SK-N-SH treated with all-trans-retinoic acid at 6 μM for 48 hours (cell line): ENCODE measurements at regions not wholly inside any gene's neighbourhood (a gene's known extent, or its start where the extent isn't known, plus 50 kb on each side); places are given as distances from the start of the nearest gene placed in this dataset.

Source experiments
- RARB ChIP-seq: fragments of 250-450 bp; sonication (Bioruptor Pico); IDR thresholded peaks from 2 replicates; pipeline ENCODE4 v1.8.0; 2021; ENCODE audit warnings: mild to moderate bottlenecking, moderate library complexity
- TF ChIP-seq, protein P1 (sequence below): fragments of 250-450 bp; sonication (Bioruptor Pico); IDR thresholded peaks from 2 replicates; pipeline ENCODE4 v1.5.1; 2020; ENCODE audit warnings: low read depth, mild to moderate bottlenecking, moderate library complexity

- no peak for TF ChIP-seq RARB (CRISPR knock-in tag)
- TF ChIP-seq, protein P1, sequence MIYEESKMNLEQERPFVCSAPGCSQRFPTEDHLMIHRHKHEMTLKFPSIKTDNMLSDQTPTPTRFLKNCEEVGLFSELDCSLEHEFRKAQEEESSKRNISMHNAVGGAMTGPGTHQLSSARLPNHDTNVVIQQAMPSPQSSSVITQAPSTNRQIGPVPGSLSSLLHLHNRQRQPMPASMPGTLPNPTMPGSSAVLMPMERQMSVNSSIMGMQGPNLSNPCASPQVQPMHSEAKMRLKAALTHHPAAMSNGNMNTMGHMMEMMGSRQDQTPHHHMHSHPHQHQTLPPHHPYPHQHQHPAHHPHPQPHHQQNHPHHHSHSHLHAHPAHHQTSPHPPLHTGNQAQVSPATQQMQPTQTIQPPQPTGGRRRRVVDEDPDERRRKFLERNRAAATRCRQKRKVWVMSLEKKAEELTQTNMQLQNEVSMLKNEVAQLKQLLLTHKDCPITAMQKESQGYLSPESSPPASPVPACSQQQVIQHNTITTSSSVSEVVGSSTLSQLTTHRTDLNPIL (CRISPR knock-in tag), result no peak
Measured at GRCh38 chr1:5596651-5597050, 395.6 kb downstream of the NPHP4 start.
